ENCODE measurements at regions not wholly inside any gene's neighbourhood (a gene's known extent, or its start where the extent isn't known, plus 50 kb on each side); places are given as distances from the start of the nearest gene placed in this dataset.
"Not testable (repeated sequence)": the region's sequence is repeated elsewhere in the genome, so short reads cannot be mapped to it uniquely, and the experiment has no call there.

DNA sequence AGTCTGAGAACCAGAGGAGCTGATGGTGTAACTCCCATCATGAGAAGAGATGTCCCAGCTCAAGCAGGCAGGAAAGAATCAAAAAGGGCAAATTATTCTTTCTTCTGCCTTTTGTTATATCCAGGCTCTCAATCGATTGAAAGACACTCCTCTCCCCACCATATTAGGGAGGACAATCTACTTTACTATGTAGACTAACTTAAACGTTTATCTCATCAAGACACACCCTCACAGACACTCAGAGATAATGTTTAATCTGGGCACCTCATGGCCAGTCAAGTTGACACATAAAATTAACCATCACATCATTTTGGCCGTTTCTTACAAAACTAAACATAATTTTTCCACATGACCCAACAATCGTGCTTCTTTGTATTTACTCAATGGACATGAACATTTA lies 534.3 kb upstream of the RORB start:
- H3K27me3 ChIP-seq (ENCODE audit: insufficient read depth, low read length), result no peaks in the 10 kb centered on the region
- H3K4me3 ChIP-seq (ENCODE audit: low read length), result no peak overlapping the region
- no peaks in the 10 kb centered on the region for H3K36me3 ChIP-seq (ENCODE audit: insufficient read depth, low read depth, low read length)
- no peaks in the 10 kb centered on the region for H3K4me1 ChIP-seq (ENCODE audit: insufficient read depth, low read length)
- no peaks in the 10 kb centered on the region for H3K9me3 ChIP-seq (ENCODE audit: insufficient read depth, low read depth, low read length)
- H3K9ac ChIP-seq (ENCODE audit: low read depth, low read length), result no peak overlapping the region
- H3K27ac ChIP-seq (ENCODE audit: low read length), result no peak overlapping the region

DNA sequence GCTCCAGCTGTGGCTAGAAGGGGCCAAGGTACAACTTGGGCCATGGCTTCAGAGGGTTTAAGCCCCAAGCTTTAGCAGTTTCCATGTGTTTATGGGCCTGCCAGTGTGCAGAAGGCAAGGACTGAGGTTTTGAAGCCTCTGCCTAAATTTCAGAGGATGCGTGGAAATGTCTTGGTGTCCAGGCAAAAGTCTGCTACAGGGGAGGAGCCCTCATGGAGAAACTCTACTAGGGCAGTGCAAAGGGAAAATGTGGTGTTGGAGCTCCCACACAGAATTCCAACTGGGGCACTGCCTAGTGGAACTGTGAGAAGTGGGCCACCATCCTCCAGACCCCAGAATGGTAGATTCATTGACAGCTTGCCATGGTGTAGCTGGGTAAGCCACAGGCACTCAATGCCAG lies 527.2 kb upstream of the RORB start:
- no peaks in the 10 kb centered on the region for H3K4me1 ChIP-seq (ENCODE audit: insufficient read depth, low read length)
- no peak overlapping the region for H3K9ac ChIP-seq (ENCODE audit: low read depth, low read length)
- H3K27ac ChIP-seq (ENCODE audit: low read length), result no peak overlapping the region
- H3K36me3 ChIP-seq (ENCODE audit: insufficient read depth, low read depth, low read length), result peaks cover 5% of the 10 kb centered on the region; the same call in 1 of the 2 replicates
- H3K4me3 ChIP-seq (ENCODE audit: low read length), result no peak overlapping the region
- H3K27me3 ChIP-seq (ENCODE audit: insufficient read depth, low read length), result no peaks in the 10 kb centered on the region
- H3K9me3 ChIP-seq (ENCODE audit: insufficient read depth, low read depth, low read length), result peaks cover 27% of the 10 kb centered on the region

- not testable (repeated sequence) for H3K27me3 ChIP-seq (ENCODE audit: insufficient read depth, low read length); H3K4me1 ChIP-seq (ENCODE audit: insufficient read depth, low read length); H3K27ac ChIP-seq (ENCODE audit: low read length); H3K4me3 ChIP-seq (ENCODE audit: low read length); H3K9ac ChIP-seq (ENCODE audit: low read depth, low read length); H3K9me3 ChIP-seq (ENCODE audit: insufficient read depth, low read depth, low read length); H3K36me3 ChIP-seq (ENCODE audit: insufficient read depth, low read depth, low read length)
Observed at GRCh38 chr9:73976424-73976823, 520.7 kb upstream of the RORB start.

- Histone ChIP-seq H3K4me3 (ENCODE audit: low read length) (no peak overlapping the region), H3K27ac (ENCODE audit: low read length) (no peak overlapping the region), H3K4me1 (ENCODE audit: insufficient read depth, low read length) (no peaks in the 10 kb centered on the region), H3K9me3 (ENCODE audit: insufficient read depth, low read depth, low read length) (no peaks in the 10 kb centered on the region), H3K9ac (ENCODE audit: low read depth, low read length) (no peak overlapping the region), H3K36me3 (ENCODE audit: insufficient read depth, low read depth, low read length) (no peaks in the 10 kb centered on the region), H3K27me3 (ENCODE audit: insufficient read depth, low read length) (no peaks in the 10 kb centered on the region)
Observed at GRCh38 chr9:73979894-73980264, 517.3 kb upstream of the RORB start.

GRCh38 chr9:73980754-73981153 lies 516.4 kb upstream of the RORB start:
- Histone ChIP-seq H3K27ac (ENCODE audit: low read length) (no peak overlapping the region), H3K9ac (ENCODE audit: low read depth, low read length) (no peak overlapping the region), H3K36me3 (ENCODE audit: insufficient read depth, low read depth, low read length) (no peaks in the 10 kb centered on the region), H3K4me3 (ENCODE audit: low read length) (no peak overlapping the region), H3K9me3 (ENCODE audit: insufficient read depth, low read depth, low read length) (no peaks in the 10 kb centered on the region), H3K4me1 (ENCODE audit: insufficient read depth, low read length) (no peaks in the 10 kb centered on the region), H3K27me3 (ENCODE audit: insufficient read depth, low read length) (no peaks in the 10 kb centered on the region)

GRCh38 chr9:73981405-73981804 lies 515.7 kb upstream of the RORB start:
- Histone ChIP-seq H3K36me3 (ENCODE audit: insufficient read depth, low read depth, low read length) (no peaks in the 10 kb centered on the region), H3K4me1 (ENCODE audit: insufficient read depth, low read length) (no peaks in the 10 kb centered on the region), H3K9ac (ENCODE audit: low read depth, low read length) (no peak overlapping the region), H3K9me3 (ENCODE audit: insufficient read depth, low read depth, low read length) (no peaks in the 10 kb centered on the region), H3K27me3 (ENCODE audit: insufficient read depth, low read length) (no peaks in the 10 kb centered on the region), H3K4me3 (ENCODE audit: low read length) (no peak overlapping the region), H3K27ac (ENCODE audit: low read length) (no peak overlapping the region)

DNA sequence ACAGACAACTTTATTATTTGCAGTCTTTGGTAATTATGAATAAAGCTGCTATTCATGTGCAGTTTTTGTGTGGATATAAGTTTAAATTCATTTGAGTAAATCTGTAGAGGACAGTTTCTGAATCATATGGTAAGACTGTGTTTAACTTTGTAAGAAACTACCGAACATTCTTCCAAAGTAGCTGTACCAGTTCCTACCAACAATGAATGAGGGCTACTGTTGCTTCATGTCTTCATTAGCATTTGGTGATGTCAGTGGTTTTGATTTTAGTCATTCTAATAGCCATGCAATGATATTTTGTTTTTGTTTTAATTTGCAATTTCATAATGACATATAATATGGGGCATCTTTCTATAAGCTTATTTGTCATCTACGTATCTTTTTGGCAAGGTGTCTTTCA lies 501.3 kb upstream of the RORB start:
- no peak overlapping the region for H3K27ac ChIP-seq (ENCODE audit: low read length)
- no peaks in the 10 kb centered on the region for H3K27me3 ChIP-seq (ENCODE audit: insufficient read depth, low read length)
- H3K4me1 ChIP-seq (ENCODE audit: insufficient read depth, low read length), result peaks cover 14% of the 10 kb centered on the region; the same call in 1 of the 2 replicates
- H3K9me3 ChIP-seq (ENCODE audit: insufficient read depth, low read depth, low read length), result peaks cover 2% of the 10 kb centered on the region; the same call in 1 of the 2 replicates
- no peaks in the 10 kb centered on the region for H3K36me3 ChIP-seq (ENCODE audit: insufficient read depth, low read depth, low read length)
- no peak overlapping the region for H3K4me3 ChIP-seq (ENCODE audit: low read length)
- H3K9ac ChIP-seq (ENCODE audit: low read depth, low read length), result no peak overlapping the region

- Histone ChIP-seq H3K36me3 (ENCODE audit: insufficient read depth, low read depth, low read length) (no peaks in the 10 kb centered on the region), H3K4me3 (ENCODE audit: low read length) (no peak overlapping the region), H3K27me3 (ENCODE audit: insufficient read depth, low read length) (no peaks in the 10 kb centered on the region), H3K4me1 (ENCODE audit: insufficient read depth, low read length) (peaks cover 14% of the 10 kb centered on the region; the same call in 1 of the 2 replicates), H3K27ac (ENCODE audit: low read length) (no peak overlapping the region), H3K9ac (ENCODE audit: low read depth, low read length) (no peak overlapping the region), H3K9me3 (ENCODE audit: insufficient read depth, low read depth, low read length) (no peaks in the 10 kb centered on the region)
Observed at GRCh38 chr9:73996844-73997243, 500.3 kb upstream of the RORB start.

DNA sequence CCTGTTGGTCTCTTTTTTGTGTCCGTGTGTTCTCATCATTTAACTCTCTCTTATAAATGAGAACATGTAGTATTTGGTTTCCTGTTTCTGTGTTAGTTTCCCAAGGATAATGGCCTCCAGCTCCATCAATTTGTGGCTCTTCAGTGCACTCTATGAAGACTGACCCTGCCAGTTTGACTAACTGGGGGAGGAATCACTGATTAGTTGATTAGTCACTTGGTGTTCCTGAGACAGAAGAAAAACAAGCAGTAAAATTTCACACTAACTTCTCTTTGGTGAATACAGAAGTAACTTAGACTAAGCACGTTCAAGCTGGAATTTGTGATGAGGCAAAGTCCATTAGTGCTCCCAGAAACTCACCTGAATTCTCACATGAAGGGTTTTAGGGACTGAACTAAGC lies 495.8 kb upstream of the RORB start:
- H3K9ac ChIP-seq (ENCODE audit: low read depth, low read length), result no peak overlapping the region
- H3K4me3 ChIP-seq (ENCODE audit: low read length), result no peak overlapping the region
- no peaks in the 10 kb centered on the region for H3K36me3 ChIP-seq (ENCODE audit: insufficient read depth, low read depth, low read length)
- H3K27ac ChIP-seq (ENCODE audit: low read length), result no peak overlapping the region
- no peaks in the 10 kb centered on the region for H3K27me3 ChIP-seq (ENCODE audit: insufficient read depth, low read length)
- H3K4me1 ChIP-seq (ENCODE audit: insufficient read depth, low read length), result peaks cover 14% of the 10 kb centered on the region; the same call in 1 of the 2 replicates
- no peaks in the 10 kb centered on the region for H3K9me3 ChIP-seq (ENCODE audit: insufficient read depth, low read depth, low read length)

DNA sequence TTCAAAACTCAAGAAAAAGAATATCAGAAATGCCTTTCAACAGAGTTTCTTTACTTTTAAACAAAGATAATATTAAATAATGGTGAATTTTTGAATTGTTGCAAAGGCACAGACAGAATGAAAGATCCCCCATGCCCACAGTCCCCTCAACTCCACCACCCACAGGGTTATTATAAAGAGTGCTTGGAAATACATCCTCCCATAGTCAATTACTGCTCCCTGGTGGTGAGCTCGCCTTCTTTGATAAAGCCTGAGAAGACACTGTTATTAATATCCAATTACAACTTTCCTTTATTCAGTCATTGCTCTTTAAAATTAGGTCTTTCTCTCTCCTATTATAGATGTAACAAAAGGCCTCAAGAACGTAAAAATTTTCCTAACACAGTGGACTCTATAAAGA lies 490.2 kb upstream of the RORB start:
- Histone ChIP-seq H3K27ac (ENCODE audit: low read length) (no peak overlapping the region), H3K27me3 (ENCODE audit: insufficient read depth, low read length) (no peaks in the 10 kb centered on the region), H3K4me3 (ENCODE audit: low read length) (no peak overlapping the region), H3K4me1 (ENCODE audit: insufficient read depth, low read length) (no peaks in the 10 kb centered on the region), H3K9ac (ENCODE audit: low read depth, low read length) (no peak overlapping the region), H3K36me3 (ENCODE audit: insufficient read depth, low read depth, low read length) (no peaks in the 10 kb centered on the region), H3K9me3 (ENCODE audit: insufficient read depth, low read depth, low read length) (no peaks in the 10 kb centered on the region)

GRCh38 chr9:74007833-74008232 lies 489.3 kb upstream of the RORB start:
- H3K9ac ChIP-seq (ENCODE audit: low read depth, low read length), result no peak overlapping the region
- H3K4me3 ChIP-seq (ENCODE audit: low read length), result no peak overlapping the region
- no peaks in the 10 kb centered on the region for H3K9me3 ChIP-seq (ENCODE audit: insufficient read depth, low read depth, low read length)
- H3K27me3 ChIP-seq (ENCODE audit: insufficient read depth, low read length), result no peaks in the 10 kb centered on the region
- no peak overlapping the region for H3K27ac ChIP-seq (ENCODE audit: low read length)
- H3K36me3 ChIP-seq (ENCODE audit: insufficient read depth, low read depth, low read length), result no peaks in the 10 kb centered on the region
- no peaks in the 10 kb centered on the region for H3K4me1 ChIP-seq (ENCODE audit: insufficient read depth, low read length)

DNA sequence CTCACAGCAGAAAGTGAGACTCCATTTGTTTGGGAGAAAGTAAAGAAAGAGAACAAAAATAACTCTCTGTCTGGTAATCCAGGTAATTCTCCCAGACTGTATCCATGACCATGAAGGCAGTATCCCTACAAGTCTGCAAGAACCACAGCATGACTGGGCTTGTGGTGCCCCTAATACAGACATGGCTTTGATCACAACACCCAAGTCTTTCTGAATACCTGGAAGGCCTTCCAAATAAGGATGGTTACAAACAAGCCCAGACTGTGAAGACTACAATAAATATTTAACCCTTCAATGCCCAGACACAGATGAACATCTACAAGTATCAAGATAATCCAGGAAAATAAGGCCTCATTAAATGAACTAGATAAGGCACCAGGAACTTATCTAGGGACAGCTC lies 481.1 kb upstream of the RORB start:
- H3K4me3 ChIP-seq (ENCODE audit: low read length), result no peak overlapping the region
- H3K4me1 ChIP-seq (ENCODE audit: insufficient read depth, low read length), result no peaks in the 10 kb centered on the region
- H3K27me3 ChIP-seq (ENCODE audit: insufficient read depth, low read length), result no peaks in the 10 kb centered on the region
- no peak overlapping the region for H3K27ac ChIP-seq (ENCODE audit: low read length)
- no peak overlapping the region for H3K9ac ChIP-seq (ENCODE audit: low read depth, low read length)
- no peaks in the 10 kb centered on the region for H3K36me3 ChIP-seq (ENCODE audit: insufficient read depth, low read depth, low read length)
- H3K9me3 ChIP-seq (ENCODE audit: insufficient read depth, low read depth, low read length), result no peaks in the 10 kb centered on the region

DNA sequence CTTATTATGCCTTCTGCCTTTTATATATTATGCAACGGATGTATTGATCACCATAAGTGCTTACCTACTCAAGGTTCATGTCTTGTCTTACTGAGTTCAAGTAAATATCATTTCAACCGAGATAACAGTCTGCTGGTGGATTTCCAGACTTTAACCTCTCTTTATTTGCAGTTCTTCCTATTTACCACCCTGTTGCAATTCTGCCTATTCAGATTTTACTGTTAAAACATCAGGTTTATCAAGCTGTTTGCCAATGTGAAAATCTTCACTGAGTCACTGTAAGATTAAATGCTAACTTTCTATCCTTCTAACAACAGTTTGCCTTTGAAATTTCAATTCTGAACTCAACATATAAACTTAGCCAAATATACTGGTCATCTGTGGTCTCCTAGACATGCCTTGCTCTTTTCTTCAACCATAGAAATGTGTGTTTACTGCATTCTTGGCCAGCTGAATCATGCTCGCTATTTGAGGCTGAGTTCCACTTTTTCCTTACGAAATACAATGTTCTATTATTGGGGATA lies 471.7 kb upstream of the RORB start:
- Histone ChIP-seq H3K27ac (ENCODE audit: low read length) (no peak overlapping the region), H3K27me3 (ENCODE audit: insufficient read depth, low read length) (no peaks in the 10 kb centered on the region), H3K9ac (ENCODE audit: low read depth, low read length) (no peak overlapping the region), H3K4me1 (ENCODE audit: insufficient read depth, low read length) (no peaks in the 10 kb centered on the region), H3K36me3 (ENCODE audit: insufficient read depth, low read depth, low read length) (no peaks in the 10 kb centered on the region), H3K9me3 (ENCODE audit: insufficient read depth, low read depth, low read length) (no peaks in the 10 kb centered on the region), H3K4me3 (ENCODE audit: low read length) (no peak overlapping the region)

Measured in iPS-20b (cell line).